ENCODE measurements at regions not wholly inside any gene's neighbourhood (a gene's known extent, or its start where the extent isn't known, plus 50 kb on each side); places are given as distances from the start of the nearest gene placed in this dataset.

DNA sequence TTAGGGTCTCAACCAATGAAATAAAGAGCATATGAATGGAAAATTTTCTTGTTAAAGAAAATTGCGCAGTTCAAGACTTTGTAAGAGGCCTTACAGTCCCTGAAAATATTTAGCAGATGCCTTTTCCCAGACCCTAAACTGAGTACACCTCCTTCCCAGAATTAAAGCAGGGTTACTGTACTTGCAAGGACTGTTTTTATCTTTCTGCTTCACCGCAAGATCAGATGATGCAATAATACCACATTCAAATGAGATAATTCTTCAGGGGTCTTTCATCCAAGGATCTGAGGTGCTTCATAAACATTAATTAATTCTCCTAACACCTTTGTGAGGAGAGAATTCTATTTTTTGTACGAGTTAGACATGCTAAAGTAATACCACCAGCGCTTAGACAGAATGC is 1071.8 kb upstream of the PIK3C3 start:
- no peak overlapping the region for H3K4me2 ChIP-seq (ENCODE audit: low read length)
- H3K27ac ChIP-seq (ENCODE audit: low read length): no peak overlapping the region
- no peaks in the 10 kb centered on the region for H3K36me3 ChIP-seq (ENCODE audit: low read depth, low read length)
- TF ChIP-seq, protein P1, sequence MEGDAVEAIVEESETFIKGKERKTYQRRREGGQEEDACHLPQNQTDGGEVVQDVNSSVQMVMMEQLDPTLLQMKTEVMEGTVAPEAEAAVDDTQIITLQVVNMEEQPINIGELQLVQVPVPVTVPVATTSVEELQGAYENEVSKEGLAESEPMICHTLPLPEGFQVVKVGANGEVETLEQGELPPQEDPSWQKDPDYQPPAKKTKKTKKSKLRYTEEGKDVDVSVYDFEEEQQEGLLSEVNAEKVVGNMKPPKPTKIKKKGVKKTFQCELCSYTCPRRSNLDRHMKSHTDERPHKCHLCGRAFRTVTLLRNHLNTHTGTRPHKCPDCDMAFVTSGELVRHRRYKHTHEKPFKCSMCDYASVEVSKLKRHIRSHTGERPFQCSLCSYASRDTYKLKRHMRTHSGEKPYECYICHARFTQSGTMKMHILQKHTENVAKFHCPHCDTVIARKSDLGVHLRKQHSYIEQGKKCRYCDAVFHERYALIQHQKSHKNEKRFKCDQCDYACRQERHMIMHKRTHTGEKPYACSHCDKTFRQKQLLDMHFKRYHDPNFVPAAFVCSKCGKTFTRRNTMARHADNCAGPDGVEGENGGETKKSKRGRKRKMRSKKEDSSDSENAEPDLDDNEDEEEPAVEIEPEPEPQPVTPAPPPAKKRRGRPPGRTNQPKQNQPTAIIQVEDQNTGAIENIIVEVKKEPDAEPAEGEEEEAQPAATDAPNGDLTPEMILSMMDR (conservative IDR thresholded peaks at IDR 0.05; ENCODE audit: low read depth, low read length): no peak
- TF ChIP-seq EZH2 (IDR thresholded peaks at IDR 0.05; ENCODE audit: low read length, unreplicated experiment) (no peak), EZH2phosphoT487 (IDR thresholded peaks at IDR 0.05; ENCODE audit: borderline replicate concordance, low read length) (no peak)
- intact Hi-C loops (cut with micrococcal nuclease): no loop called here
- CTCF ChIA-PET: no interaction called here
- no peak overlapping the region for H3K9ac ChIP-seq (ENCODE audit: low read length)
- H3K79me2 ChIP-seq (ENCODE audit: low read length): no peaks in the 10 kb centered on the region
- H3K9me3 ChIP-seq (ENCODE audit: low read length): no peaks in the 10 kb centered on the region
- no peaks in the 10 kb centered on the region for H4K20me1 ChIP-seq (ENCODE audit: low read length)
- DNase-seq: no peak
- no peak overlapping the region for H3K4me3 ChIP-seq (ENCODE audit: low read length)
- no peak for ATAC-seq
- POLR2A ChIA-PET (ENCODE audit: unreplicated experiment): no interaction called here
- no peaks in the 10 kb centered on the region for H3K4me1 ChIP-seq (ENCODE audit: insufficient read depth, low read length)
- H3F3A ChIP-seq (ENCODE audit: low read length, unreplicated experiment): no peaks in the 10 kb centered on the region
- no TSS peak for BruUV-seq (replicated peaks)
- no peaks in the 10 kb centered on the region for H3K9me2 ChIP-seq (replicated peaks; ENCODE audit: low read length)
- no peak overlapping the region for H2AFZ ChIP-seq (ENCODE audit: low read length)
- no peaks in the 10 kb centered on the region for H3K27me3 ChIP-seq (ENCODE audit: low read length)

DNA sequence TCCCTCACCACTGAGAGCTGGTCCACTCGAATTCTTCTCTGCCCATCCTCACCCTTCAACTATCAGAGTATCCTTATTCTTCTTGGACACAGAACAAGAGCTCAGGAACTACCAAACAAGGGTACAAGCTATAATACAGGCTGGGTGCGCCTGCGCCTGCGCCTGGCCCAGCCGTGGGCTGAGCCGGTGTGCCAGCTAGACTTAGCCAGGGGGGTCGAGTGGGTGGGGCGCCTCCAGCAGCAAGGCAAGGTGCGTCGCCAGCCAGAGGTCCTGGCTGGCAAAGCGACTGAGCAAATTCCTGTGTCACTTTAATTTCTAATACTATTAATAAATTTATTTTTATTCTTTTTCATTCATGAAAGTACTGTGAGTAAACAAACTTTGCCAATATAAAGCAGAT is 1072.6 kb upstream of the PIK3C3 start:
- no peak for ATAC-seq
- ChIA-PET POLR2A (ENCODE audit: unreplicated experiment) (no interaction called here), CTCF (no interaction called here)
- H3F3A ChIP-seq (ENCODE audit: low read length, unreplicated experiment): no peaks in the 10 kb centered on the region
- no peaks in the 10 kb centered on the region for H3K79me2 ChIP-seq (ENCODE audit: low read length)
- intact Hi-C loops (cut with micrococcal nuclease): no loop called here
- no peak overlapping the region for H2AFZ ChIP-seq (ENCODE audit: low read length)
- BruUV-seq (replicated peaks): no TSS peak
- no peaks in the 10 kb centered on the region for H3K27me3 ChIP-seq (ENCODE audit: low read length)
- H3K4me1 ChIP-seq (ENCODE audit: insufficient read depth, low read length): no peaks in the 10 kb centered on the region
- no peak overlapping the region for H3K4me2 ChIP-seq (ENCODE audit: low read length)
- no peak overlapping the region for H3K4me3 ChIP-seq (ENCODE audit: low read length)
- DNase-seq: no peak
- H3K36me3 ChIP-seq (ENCODE audit: low read depth, low read length): no peaks in the 10 kb centered on the region
- TF ChIP-seq, protein P1 (conservative IDR thresholded peaks at IDR 0.05; ENCODE audit: low read depth, low read length): no peak
- TF ChIP-seq EZH2phosphoT487 (IDR thresholded peaks at IDR 0.05; ENCODE audit: borderline replicate concordance, low read length) (no peak), EZH2 (IDR thresholded peaks at IDR 0.05; ENCODE audit: low read length, unreplicated experiment) (no peak)
- no peak overlapping the region for H3K27ac ChIP-seq (ENCODE audit: low read length)
- H3K9ac ChIP-seq (ENCODE audit: low read length): no peak overlapping the region
- H4K20me1 ChIP-seq (ENCODE audit: low read length): no peaks in the 10 kb centered on the region
- H3K9me2 ChIP-seq (replicated peaks; ENCODE audit: low read length): no peaks in the 10 kb centered on the region
- no peaks in the 10 kb centered on the region for H3K9me3 ChIP-seq (ENCODE audit: low read length)

DNA sequence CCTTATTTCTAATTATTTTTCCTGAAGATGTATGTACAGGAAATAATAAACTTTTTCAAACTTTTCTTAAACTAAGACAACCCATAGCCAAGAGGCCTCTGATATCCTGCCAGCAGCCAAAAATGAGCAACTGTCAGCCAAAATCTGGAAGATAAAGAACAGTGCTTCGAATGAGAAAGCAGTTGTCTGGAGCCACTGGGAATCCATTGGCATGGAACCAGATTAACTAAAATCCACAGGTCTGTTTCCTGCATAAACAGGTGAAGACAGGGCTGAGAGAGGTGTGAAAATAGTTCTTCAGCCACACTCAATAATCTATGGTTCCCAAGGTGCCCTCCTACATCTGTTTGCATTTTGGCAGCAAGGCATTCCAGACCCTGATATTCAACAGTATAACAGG is 1076.7 kb upstream of the PIK3C3 start:
- no peaks in the 10 kb centered on the region for H3K9me3 ChIP-seq (ENCODE audit: low read length)
- no peak overlapping the region for H3K9ac ChIP-seq (ENCODE audit: low read length)
- BruUV-seq (replicated peaks): no TSS peak
- no peak for DNase-seq
- H3K27me3 ChIP-seq (ENCODE audit: low read length): no peaks in the 10 kb centered on the region
- no peak for TF ChIP-seq EZH2phosphoT487 (IDR thresholded peaks at IDR 0.05; ENCODE audit: borderline replicate concordance, low read length)
- TF ChIP-seq EZH2 (IDR thresholded peaks at IDR 0.05; ENCODE audit: low read length, unreplicated experiment): no peak
- TF ChIP-seq, protein P1 (conservative IDR thresholded peaks at IDR 0.05; ENCODE audit: low read depth, low read length): no peak
- peaks cover 7% of the 10 kb centered on the region; the same call in 1 of the 2 replicates for H3K4me1 ChIP-seq (ENCODE audit: insufficient read depth, low read length)
- ChIA-PET POLR2A (ENCODE audit: unreplicated experiment) (no interaction called here), CTCF (no interaction called here)
- H3K27ac ChIP-seq (ENCODE audit: low read length): no peak overlapping the region
- no peaks in the 10 kb centered on the region for H3F3A ChIP-seq (ENCODE audit: low read length, unreplicated experiment)
- H4K20me1 ChIP-seq (ENCODE audit: low read length): no peaks in the 10 kb centered on the region
- H3K4me3 ChIP-seq (ENCODE audit: low read length): no peak overlapping the region
- no peaks in the 10 kb centered on the region for H3K9me2 ChIP-seq (replicated peaks; ENCODE audit: low read length)
- H3K36me3 ChIP-seq (ENCODE audit: low read depth, low read length): no peaks in the 10 kb centered on the region
- intact Hi-C loops (cut with micrococcal nuclease): no loop called here
- H3K79me2 ChIP-seq (ENCODE audit: low read length): no peaks in the 10 kb centered on the region
- no peak overlapping the region for H3K4me2 ChIP-seq (ENCODE audit: low read length)
- ATAC-seq: no peak
- no peak overlapping the region for H2AFZ ChIP-seq (ENCODE audit: low read length)
